Osteocyte (in vitro differentiated cells): ENCODE measurements at regions not wholly inside any gene's neighbourhood (a gene's known extent, or its start where the extent isn't known, plus 50 kb on each side); places are given as distances from the start of the nearest gene placed in this dataset.
"Not testable (repeated sequence)": the region's sequence is repeated elsewhere in the genome, so short reads cannot be mapped to it uniquely, and the experiment has no call there.

ENCODE experiments used
- DNase-seq: peaks from one replicate; pipeline ENCODE4 v3.0.0; 2021; ENCODE audit warnings: mixed read lengths; ENCODE audit not compliant: unreplicated experiment; ENCODE audit errors: extremely low spot score
- H3K27ac Mint-ChIP-seq: one replicate; pipeline ENCODE4 v1.8.0; 2021; ENCODE audit warnings: mild to moderate bottlenecking, mixed read lengths; ENCODE audit not compliant: unreplicated experiment
- H3K27me3 Mint-ChIP-seq: one replicate; pipeline ENCODE4 v1.8.0; 2021; ENCODE audit warnings: mixed read lengths; ENCODE audit not compliant: unreplicated experiment
- H3K36me3 Mint-ChIP-seq: one replicate; pipeline ENCODE4 v1.8.0; 2021; ENCODE audit warnings: mixed read lengths; ENCODE audit not compliant: unreplicated experiment
- H3K4me1 Mint-ChIP-seq: one replicate; pipeline ENCODE4 v1.8.0; 2021; ENCODE audit warnings: mixed read lengths; ENCODE audit not compliant: unreplicated experiment
- H3K4me3 Mint-ChIP-seq: one replicate; pipeline ENCODE4 v1.8.0; 2021; ENCODE audit warnings: mild to moderate bottlenecking, moderate library complexity, mixed read lengths; ENCODE audit not compliant: unreplicated experiment
- H3K9me3 Mint-ChIP-seq: one replicate; pipeline ENCODE4 v1.8.0; 2021; ENCODE audit warnings: mixed read lengths; ENCODE audit not compliant: unreplicated experiment
- CTCF ChIP-seq: fragments of 200-600 bp; sonication (generic); IDR thresholded peaks from 2 replicates; pipeline ENCODE4 v1.5.0; 2021; ENCODE audit warnings: antibody characterized with exemption, mild to moderate bottlenecking, moderate library complexity

DNA sequence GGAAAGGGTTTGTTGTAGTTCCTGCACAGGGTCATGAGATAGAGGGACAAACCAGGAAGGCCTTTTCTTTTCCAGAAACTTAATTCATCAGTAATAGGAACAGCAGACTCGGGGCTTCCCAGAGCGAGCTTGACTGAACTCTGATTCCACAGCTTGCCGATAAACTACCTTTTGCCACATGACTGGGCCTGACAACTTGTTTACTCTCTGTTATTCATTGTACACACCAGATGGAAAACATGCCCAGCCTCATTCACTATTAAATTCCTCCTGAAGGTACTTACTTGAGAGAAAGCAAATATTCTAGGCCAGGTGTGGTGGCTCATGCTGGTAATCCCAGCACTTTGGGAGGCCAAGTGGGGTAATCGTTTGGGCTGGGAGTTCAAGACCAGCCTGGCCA is 77.1 kb upstream of the FGFR2 start:
- DNase-seq, result no peak
- Mint-ChIP-seq H3K4me3 (no peak overlapping the region), H3K27ac (no peak overlapping the region), H3K27me3 (peaks cover under 1% of the 10 kb centered on the region), H3K36me3 (no peaks in the 10 kb centered on the region), H3K4me1 (no peaks in the 10 kb centered on the region), H3K9me3 (peaks cover 9% of the 10 kb centered on the region)
- no peak for TF ChIP-seq CTCF

- no peaks in the 10 kb centered on the region for H3K36me3 Mint-ChIP-seq
- H3K27ac Mint-ChIP-seq, result no peak overlapping the region
- DNase-seq, result no peak
- TF ChIP-seq CTCF, result no peak
- peaks cover 9% of the 10 kb centered on the region for H3K9me3 Mint-ChIP-seq
- no peaks in the 10 kb centered on the region for H3K4me1 Mint-ChIP-seq
- no peak overlapping the region for H3K4me3 Mint-ChIP-seq
- H3K27me3 Mint-ChIP-seq, result no peaks in the 10 kb centered on the region
Measured at GRCh38 chr10:121674885-121675284, 76.6 kb upstream of the FGFR2 start.

DNA sequence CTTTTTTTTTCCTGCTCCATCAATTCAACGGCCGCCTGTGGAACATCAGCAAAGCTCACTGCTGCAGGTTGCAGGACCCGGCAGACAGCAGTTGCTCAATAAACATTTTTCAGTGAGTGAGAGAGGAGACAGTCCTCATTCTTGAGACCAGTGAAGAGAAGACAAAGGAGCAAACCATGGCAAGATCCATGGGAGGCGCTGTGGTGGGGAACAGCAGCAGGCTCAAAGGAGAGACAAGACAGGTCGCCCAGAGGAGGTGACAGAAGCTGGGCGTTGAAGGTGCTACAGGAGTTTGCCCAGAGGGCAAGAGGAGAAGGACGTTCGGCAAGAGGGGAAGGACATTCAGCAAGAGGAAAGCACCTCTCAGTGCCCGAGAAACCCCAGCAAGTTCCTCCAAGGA is 74.5 kb upstream of the FGFR2 start:
- Mint-ChIP-seq H3K4me3 (no peak overlapping the region), H3K36me3 (no peaks in the 10 kb centered on the region), H3K4me1 (peaks cover 12% of the 10 kb centered on the region), H3K9me3 (peaks cover 5% of the 10 kb centered on the region), H3K27ac (no peak overlapping the region), H3K27me3 (peaks cover 4% of the 10 kb centered on the region)
- TF ChIP-seq CTCF, result no peak
- DNase-seq, result no peak

- H3K4me3 Mint-ChIP-seq, H3K27me3 Mint-ChIP-seq, H3K27ac Mint-ChIP-seq, H3K9me3 Mint-ChIP-seq, H3K36me3 Mint-ChIP-seq, DNase-seq: not testable (repeated sequence)
- peaks cover 20% of the 10 kb centered on the region for H3K4me1 Mint-ChIP-seq
Measured at GRCh38 chr10:121669840-121670239, 71.6 kb upstream of the FGFR2 start.

DNA sequence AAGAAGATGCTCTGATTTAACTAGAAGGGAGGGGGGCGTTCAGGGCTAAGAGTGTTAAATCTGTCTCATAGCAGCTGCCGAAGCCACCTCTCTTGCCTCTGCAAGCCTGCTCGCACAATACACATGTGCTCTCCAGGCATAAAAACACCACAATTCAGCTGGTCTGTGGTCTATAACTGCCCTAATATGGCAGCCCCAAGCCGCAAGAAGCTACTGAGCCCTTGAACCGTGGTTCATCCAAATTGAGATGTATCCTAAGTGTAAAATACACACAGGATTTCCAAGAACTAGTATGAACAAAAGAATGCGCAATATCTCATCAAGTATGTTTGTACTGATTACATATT is 70.8 kb upstream of the FGFR2 start:
- H3K27me3 Mint-ChIP-seq, result peaks cover 4% of the 10 kb centered on the region
- no peak for TF ChIP-seq CTCF
- no peaks in the 10 kb centered on the region for H3K36me3 Mint-ChIP-seq
- no peak for DNase-seq
- no peaks in the 10 kb centered on the region for H3K9me3 Mint-ChIP-seq
- H3K4me1 Mint-ChIP-seq, result peaks cover 20% of the 10 kb centered on the region
- no peak overlapping the region for H3K4me3 Mint-ChIP-seq
- H3K27ac Mint-ChIP-seq, result no peak overlapping the region

- no peak for DNase-seq
- no peaks in the 10 kb centered on the region for H3K36me3 Mint-ChIP-seq
- no peaks in the 10 kb centered on the region for H3K9me3 Mint-ChIP-seq
- peaks cover 4% of the 10 kb centered on the region for H3K27me3 Mint-ChIP-seq
- no peak for TF ChIP-seq CTCF
- H3K4me1 Mint-ChIP-seq, result peaks cover 20% of the 10 kb centered on the region
- peak overlapping the region; percentile 52 for H3K27ac Mint-ChIP-seq
- H3K4me3 Mint-ChIP-seq, result peak overlapping the region; percentile 31
Measured at GRCh38 chr10:121668314-121669027, 70.2 kb upstream of the FGFR2 start.
